HG03108 (cell line): ENCODE measurements at regions not wholly inside any gene's neighbourhood (a gene's known extent, or its start where the extent isn't known, plus 50 kb on each side); places are given as distances from the start of the nearest gene placed in this dataset.
"Not testable (repeated sequence)": the region's sequence is repeated elsewhere in the genome, so short reads cannot be mapped to it uniquely, and the experiment has no call there.

Experiments used
- ATAC-seq: cut with Tn5 transposase; IDR thresholded peaks from one replicate; pipeline ENCODE4 v1.9.1; 2021; ENCODE audit warnings: moderate library complexity; ENCODE audit not compliant: unreplicated experiment

GRCh38 chr11:96978751-96979150 lies 588.9 kb downstream of the JRKL start:
- no peak for ATAC-seq

- ATAC-seq, result no peak
These were observed 596.7 kb downstream of the JRKL start for GRCh38 chr11:96986516-96986915.

- ATAC-seq, result no peak
These were observed 601.1 kb downstream of the JRKL start for GRCh38 chr11:96990914-96991313.

- ATAC-seq, result no peak
These were observed 610.7 kb downstream of the JRKL start for GRCh38 chr11:97000481-97000880.

DNA sequence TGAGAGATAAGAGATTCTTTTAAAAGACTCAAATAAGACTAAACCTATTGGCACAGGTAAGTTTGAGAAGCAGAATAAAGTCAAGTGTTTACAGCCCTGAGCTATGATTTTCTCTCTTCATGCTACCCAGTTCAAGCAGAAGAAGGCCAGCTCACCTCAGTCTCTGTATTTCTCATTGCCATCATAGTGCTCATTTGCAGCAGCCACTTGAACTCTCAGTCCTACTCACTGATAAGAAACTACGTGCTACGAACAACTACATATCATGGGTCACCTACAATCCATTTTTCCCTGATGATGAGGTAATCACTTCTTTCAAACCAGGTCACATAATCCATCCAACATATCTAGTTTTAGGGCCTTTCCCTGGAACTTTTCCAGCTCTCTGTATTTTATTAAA lies 617.5 kb downstream of the JRKL start:
- ATAC-seq, result no peak

DNA sequence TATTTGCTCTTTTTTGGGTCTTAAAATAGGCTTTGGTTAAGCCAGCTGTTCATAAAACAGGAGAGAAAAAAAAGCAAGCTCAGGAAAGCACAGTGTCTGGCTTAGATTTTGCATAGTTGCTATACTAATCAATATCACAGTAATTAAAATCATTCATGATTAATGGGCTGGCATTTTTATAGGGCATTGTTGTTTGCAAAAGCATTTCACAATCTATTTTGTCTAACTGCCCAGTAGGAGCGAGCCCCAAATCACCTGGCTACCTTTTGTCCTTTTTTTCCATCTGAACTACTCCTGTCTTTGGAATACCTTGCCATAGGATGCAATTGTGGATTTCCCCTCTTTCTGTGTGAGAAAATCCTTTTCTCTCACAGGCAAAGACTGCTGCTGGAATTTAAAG lies 619.8 kb downstream of the JRKL start:
- no peak for ATAC-seq

DNA sequence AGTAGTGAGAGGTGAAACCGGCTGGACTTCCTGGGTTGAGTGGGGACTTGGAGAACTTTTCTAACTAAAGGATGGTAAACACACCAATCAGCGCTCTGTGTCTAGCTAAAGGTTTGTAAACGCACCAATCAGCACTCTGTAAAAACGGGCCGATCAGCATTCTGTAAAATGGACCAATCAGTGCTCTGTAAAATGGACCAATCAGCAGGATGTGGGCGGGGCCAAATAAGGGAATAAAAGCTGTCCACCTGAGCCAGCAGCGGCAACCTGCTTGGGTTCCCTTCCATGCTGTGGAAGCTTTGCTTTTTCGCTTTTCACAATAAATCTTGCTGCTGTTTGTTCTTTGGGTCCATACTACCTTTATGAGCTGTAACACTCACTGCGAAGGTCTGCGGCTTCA lies 621.2 kb downstream of the JRKL start:
- ATAC-seq, result not testable (repeated sequence)

DNA sequence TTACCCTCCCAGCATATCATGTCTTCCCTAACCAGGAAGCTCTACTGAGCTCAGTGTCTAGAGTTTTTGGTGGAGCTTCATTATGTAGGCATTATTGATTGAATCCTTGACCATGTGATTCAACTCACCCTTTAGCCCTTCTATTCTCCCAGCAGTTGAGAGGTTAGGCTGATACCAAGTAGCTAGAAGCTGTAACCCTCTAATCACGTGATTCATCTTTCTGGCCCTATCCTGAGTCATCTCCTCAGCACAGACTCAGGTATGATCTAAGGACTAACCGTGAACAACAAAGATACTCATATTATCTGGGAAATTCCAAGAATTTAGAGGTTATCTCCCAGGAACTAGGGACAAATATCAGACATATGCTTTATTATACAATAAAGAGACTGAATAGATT lies 625.5 kb downstream of the JRKL start:
- no peak for ATAC-seq

- no peak for ATAC-seq
These were observed 629.5 kb downstream of the JRKL start for GRCh38 chr11:97019305-97019704.

DNA sequence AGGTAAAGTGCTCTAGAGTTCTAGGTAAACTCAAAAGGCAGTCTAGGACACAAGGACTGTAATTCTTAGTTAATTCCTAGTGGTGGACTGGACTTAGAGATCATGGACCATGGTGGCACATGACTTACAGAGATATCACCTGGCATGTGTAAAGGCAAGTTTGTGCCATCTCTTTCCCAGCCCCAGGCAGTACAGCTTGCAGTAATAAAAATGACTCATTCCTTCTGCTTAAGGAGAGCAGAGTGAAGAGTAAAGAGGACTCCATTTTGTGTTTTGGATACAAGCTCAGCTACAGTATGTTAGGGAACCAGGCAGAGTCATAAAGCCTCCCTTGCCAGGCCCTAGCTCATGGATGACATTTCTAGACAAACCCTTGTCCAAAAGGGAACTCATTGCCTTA lies 629.9 kb downstream of the JRKL start:
- no peak for ATAC-seq

DNA sequence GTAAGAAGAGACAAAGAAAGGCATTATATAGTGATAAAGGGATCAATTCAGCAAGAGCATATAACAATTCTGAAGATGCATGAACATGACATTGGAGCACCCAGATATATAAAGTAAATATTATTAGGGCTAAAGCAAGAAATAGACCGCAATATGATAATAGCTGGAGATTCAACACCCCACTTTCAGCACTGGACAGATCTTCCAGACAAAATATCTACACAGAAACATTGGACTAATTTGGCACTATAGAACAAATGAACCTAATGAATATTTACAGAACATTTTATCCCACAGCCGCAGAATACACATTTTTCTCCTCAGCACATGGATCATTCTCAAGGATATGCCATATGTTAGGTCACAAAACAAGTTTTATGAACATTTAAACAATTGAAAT lies 633.1 kb downstream of the JRKL start:
- no peak for ATAC-seq

DNA sequence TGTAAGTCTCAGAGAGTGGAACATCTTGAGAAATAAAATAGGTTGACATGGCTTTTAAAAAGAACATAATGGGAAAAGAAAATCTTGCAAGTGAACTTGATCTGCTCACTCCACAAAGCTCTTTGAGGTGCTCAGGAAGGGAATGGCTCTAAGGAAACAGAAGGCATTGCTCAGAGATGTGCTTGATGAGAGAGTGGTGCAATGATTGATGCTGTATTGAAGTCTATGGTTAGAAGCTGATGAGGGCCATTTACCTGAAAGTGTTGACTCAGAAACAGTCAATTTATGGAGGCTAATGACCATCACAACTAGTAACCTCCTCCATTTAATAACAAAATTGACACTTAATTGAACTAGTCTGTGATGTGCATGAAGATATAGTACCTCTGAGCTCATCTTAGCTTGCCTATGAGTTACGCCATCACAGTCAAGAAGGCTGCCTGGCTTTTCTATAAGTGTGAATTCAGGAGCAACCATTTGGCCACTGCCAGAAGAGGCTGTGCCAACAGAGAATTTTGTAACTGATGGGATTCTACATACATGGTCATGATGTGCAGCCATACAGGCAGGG lies 639.1 kb downstream of the JRKL start:
- ATAC-seq, result no peak

DNA sequence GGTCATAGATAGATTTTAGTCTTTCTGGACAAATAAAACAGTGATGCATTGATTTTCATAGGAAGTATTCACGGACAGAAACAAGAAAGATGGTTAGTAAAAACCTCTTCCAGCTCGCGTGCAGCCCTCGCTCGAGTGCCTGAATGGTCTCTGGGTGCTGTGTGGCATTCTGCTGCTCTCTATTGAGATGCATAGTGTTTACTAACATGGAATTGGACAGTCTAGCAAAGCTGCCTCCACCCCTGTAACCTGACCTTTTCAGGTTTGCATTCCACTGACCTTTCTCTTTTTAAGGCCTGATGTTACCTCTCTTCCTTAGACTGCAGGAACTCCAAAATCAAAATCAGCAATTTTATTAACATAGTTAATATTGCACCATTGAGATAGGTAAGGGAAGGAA lies 643.4 kb downstream of the JRKL start:
- no peak for ATAC-seq

- ATAC-seq, result no peak
These were observed 658.7 kb downstream of the JRKL start for GRCh38 chr11:97048481-97048880.

GRCh38 chr11:97060184-97060583 lies 670.4 kb downstream of the JRKL start:
- ATAC-seq, result no peak

DNA sequence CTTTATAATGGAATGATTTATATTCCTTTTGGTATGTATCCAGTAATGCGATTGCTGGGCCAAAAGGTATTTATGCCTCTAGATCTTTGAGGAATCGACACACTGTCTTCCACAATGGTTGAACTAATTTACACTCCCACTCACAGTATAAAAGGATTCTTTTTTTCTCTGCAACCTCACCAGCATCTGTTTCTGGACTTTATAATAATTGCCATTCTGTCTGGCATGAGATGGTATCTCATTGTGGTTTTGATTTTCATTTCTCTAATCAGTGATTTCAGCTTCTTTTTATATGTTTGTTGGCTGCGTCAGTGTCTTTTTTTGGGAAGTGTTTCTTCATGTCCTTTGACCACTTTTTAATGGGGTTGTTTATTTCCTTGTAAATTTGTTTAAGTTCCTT lies 679.3 kb downstream of the JRKL start:
- no peak for ATAC-seq

DNA sequence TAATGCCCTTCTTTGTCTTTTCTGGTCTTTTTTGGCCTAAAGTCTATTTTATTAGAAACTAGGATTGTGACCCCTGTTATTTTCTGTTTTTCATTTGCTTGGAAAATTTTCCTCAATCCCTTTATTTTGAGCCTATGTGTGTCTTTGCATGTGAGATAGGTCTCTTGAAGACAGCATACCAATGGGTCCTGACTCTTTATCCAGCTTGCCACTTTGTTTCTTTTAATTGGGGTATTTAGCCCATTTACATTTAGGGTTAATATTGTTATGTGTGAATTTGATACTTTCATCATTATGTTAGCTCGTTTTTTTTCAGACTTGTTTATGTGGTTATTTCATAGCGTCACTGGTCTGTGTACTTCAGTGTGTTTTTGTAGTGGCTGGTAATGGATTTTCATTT lies 682.6 kb downstream of the JRKL start:
- ATAC-seq, result no peak

GRCh38 chr11:97076666-97077065 lies 686.9 kb downstream of the JRKL start:
- ATAC-seq, result not testable (repeated sequence)

DNA sequence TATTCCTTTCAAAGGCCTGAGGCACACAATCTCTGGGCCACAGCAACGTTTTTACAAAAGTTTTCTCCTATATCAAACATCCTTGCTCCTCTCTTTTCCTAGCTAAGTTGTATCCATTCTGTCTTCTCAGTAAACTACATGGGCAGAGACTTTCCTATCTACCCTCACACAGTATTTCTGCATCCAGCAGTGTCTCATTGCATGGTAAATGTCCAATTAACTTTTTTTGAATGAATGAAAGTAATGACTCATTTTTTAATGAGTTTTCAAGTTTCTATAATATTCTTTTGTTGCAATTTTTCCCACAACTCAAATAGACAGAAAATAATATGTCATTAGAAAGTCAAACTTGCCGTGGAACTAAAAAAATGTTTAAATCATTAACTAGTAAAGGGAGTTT lies 688.6 kb downstream of the JRKL start:
- no peak for ATAC-seq

- ATAC-seq, result no peak
These were observed 689.4 kb downstream of the JRKL start for GRCh38 chr11:97079244-97079643.

DNA sequence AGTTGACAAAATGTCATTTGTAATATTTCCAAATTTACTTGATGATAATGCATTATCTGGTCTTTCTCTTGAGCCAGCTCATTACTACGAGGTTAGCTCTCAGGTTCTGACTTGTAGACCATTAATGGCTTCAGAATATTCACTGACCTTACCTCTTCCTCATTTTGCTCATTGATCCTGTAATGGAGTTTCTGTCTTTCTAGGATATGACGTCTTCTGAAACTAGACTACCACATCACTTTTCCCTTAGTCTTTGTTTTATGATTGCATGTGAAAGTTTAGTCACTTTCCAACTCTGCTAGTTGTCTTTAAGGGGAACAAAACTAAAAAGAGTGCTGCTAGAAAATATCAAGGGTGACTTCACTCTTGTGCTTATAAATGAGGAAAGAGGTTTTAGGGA lies 697.6 kb downstream of the JRKL start:
- no peak for ATAC-seq

DNA sequence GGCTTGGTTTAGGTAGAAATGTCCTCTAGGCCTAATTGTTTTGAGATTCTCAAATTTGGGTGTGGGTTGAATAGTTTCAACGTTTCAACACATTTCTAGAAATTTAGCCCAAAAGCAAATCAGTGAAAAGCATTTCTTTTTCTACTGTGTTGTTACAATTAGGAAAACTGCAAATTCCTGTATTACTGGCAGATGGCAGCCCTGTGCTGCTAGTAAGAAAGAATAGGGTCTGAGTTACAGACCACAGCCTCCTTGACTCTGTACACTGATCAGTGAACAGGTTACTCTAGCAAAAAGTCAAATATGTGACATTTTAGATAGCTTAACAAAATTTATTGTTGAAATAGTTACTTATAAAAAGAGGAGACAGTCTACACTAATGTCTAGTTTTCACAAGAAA lies 703.0 kb downstream of the JRKL start:
- ATAC-seq, result no peak

GRCh38 chr11:97102180-97102579 lies 712.4 kb downstream of the JRKL start:
- not testable (repeated sequence) for ATAC-seq

- no peak for ATAC-seq
These were observed 717.8 kb downstream of the JRKL start for GRCh38 chr11:97107604-97108003.
